ENCODE measurements at regions not wholly inside any gene's neighbourhood (a gene's known extent, or its start where the extent isn't known, plus 50 kb on each side); places are given as distances from the start of the nearest gene placed in this dataset.

GRCh38 chr12:127144770-127145169 is 1122.2 kb upstream of the TMEM132C start:
- Histone ChIP-seq H3K4me3 (ENCODE audit: low read depth, low read length) (no peak overlapping the region), H3K36me3 (ENCODE audit: control insufficient read depth, insufficient read depth, low read length) (no peaks in the 10 kb centered on the region), H3K27me3 (ENCODE audit: control insufficient read depth, insufficient read depth, low read length) (no peaks in the 10 kb centered on the region), H3K9me3 (ENCODE audit: control insufficient read depth, insufficient read depth, low read length) (peaks cover 4% of the 10 kb centered on the region), H3K9ac (ENCODE audit: low read depth, low read length) (no peak overlapping the region), H3K4me1 (ENCODE audit: control insufficient read depth, insufficient read depth, low read length) (no peaks in the 10 kb centered on the region)

GRCh38 chr12:127145241-127145928 is 1121.6 kb upstream of the TMEM132C start:
- H3K27me3 ChIP-seq (ENCODE audit: control insufficient read depth, insufficient read depth, low read length), result no peaks in the 10 kb centered on the region
- no peak overlapping the region for H3K9ac ChIP-seq (ENCODE audit: low read depth, low read length)
- no peaks in the 10 kb centered on the region for H3K36me3 ChIP-seq (ENCODE audit: control insufficient read depth, insufficient read depth, low read length)
- H3K9me3 ChIP-seq (ENCODE audit: control insufficient read depth, insufficient read depth, low read length), result peaks cover 4% of the 10 kb centered on the region
- no peaks in the 10 kb centered on the region for H3K4me1 ChIP-seq (ENCODE audit: control insufficient read depth, insufficient read depth, low read length)
- no peak overlapping the region for H3K4me3 ChIP-seq (ENCODE audit: low read depth, low read length)

- Histone ChIP-seq H3K36me3 (ENCODE audit: control insufficient read depth, insufficient read depth, low read length) (no peaks in the 10 kb centered on the region), H3K9ac (ENCODE audit: low read depth, low read length) (peak overlapping the region; percentile 60), H3K27me3 (ENCODE audit: control insufficient read depth, insufficient read depth, low read length) (no peaks in the 10 kb centered on the region), H3K4me3 (ENCODE audit: low read depth, low read length) (peak overlapping the region; percentile 62), H3K9me3 (ENCODE audit: control insufficient read depth, insufficient read depth, low read length) (peaks cover 4% of the 10 kb centered on the region), H3K4me1 (ENCODE audit: control insufficient read depth, insufficient read depth, low read length) (peaks cover 2% of the 10 kb centered on the region)
Observed at GRCh38 chr12:127145929-127146789, 1120.8 kb upstream of the TMEM132C start.

GRCh38 chr12:127146991-127147718 is 1119.8 kb upstream of the TMEM132C start:
- peak overlapping the region; percentile 62 for H3K4me3 ChIP-seq (ENCODE audit: low read depth, low read length)

GRCh38 chr12:127147724-127148123 is 1119.2 kb upstream of the TMEM132C start:
- Histone ChIP-seq H3K9me3 (ENCODE audit: control insufficient read depth, insufficient read depth, low read length) (peaks cover 4% of the 10 kb centered on the region), H3K4me3 (ENCODE audit: low read depth, low read length) (peak overlapping the region; percentile 3), H3K9ac (ENCODE audit: low read depth, low read length) (no peak overlapping the region), H3K36me3 (ENCODE audit: control insufficient read depth, insufficient read depth, low read length) (no peaks in the 10 kb centered on the region), H3K27me3 (ENCODE audit: control insufficient read depth, insufficient read depth, low read length) (no peaks in the 10 kb centered on the region), H3K4me1 (ENCODE audit: control insufficient read depth, insufficient read depth, low read length) (peaks cover 2% of the 10 kb centered on the region)

More at GRCh38 chr12:127146991-127147718, 1119.8 kb upstream of the TMEM132C start:
- H3K36me3 ChIP-seq (ENCODE audit: control insufficient read depth, insufficient read depth, low read length), result no peaks in the 10 kb centered on the region
- peaks cover 2% of the 10 kb centered on the region for H3K4me1 ChIP-seq (ENCODE audit: control insufficient read depth, insufficient read depth, low read length)
- no peaks in the 10 kb centered on the region for H3K27me3 ChIP-seq (ENCODE audit: control insufficient read depth, insufficient read depth, low read length)
- no peak overlapping the region for H3K9ac ChIP-seq (ENCODE audit: low read depth, low read length)
- H3K9me3 ChIP-seq (ENCODE audit: control insufficient read depth, insufficient read depth, low read length), result peaks cover 4% of the 10 kb centered on the region

- Histone ChIP-seq H3K27me3 (ENCODE audit: control insufficient read depth, insufficient read depth, low read length) (no peaks in the 10 kb centered on the region), H3K4me1 (ENCODE audit: control insufficient read depth, insufficient read depth, low read length) (peaks cover 2% of the 10 kb centered on the region), H3K4me3 (ENCODE audit: low read depth, low read length) (peak overlapping the region; percentile 3), H3K9me3 (ENCODE audit: control insufficient read depth, insufficient read depth, low read length) (peaks cover 4% of the 10 kb centered on the region), H3K9ac (ENCODE audit: low read depth, low read length) (no peak overlapping the region), H3K36me3 (ENCODE audit: control insufficient read depth, insufficient read depth, low read length) (no peaks in the 10 kb centered on the region)
Observed at GRCh38 chr12:127148318-127148717, 1118.7 kb upstream of the TMEM132C start.

GRCh38 chr12:127149226-127149964 is 1117.6 kb upstream of the TMEM132C start:
- H3K36me3 ChIP-seq (ENCODE audit: control insufficient read depth, insufficient read depth, low read length), result no peaks in the 10 kb centered on the region
- no peak overlapping the region for H3K4me3 ChIP-seq (ENCODE audit: low read depth, low read length)
- peaks cover 4% of the 10 kb centered on the region for H3K9me3 ChIP-seq (ENCODE audit: control insufficient read depth, insufficient read depth, low read length)
- H3K4me1 ChIP-seq (ENCODE audit: control insufficient read depth, insufficient read depth, low read length), result peaks cover 2% of the 10 kb centered on the region
- no peak overlapping the region for H3K9ac ChIP-seq (ENCODE audit: low read depth, low read length)
- no peaks in the 10 kb centered on the region for H3K27me3 ChIP-seq (ENCODE audit: control insufficient read depth, insufficient read depth, low read length)

- Histone ChIP-seq H3K4me3 (ENCODE audit: low read depth, low read length) (no peak overlapping the region), H3K27me3 (ENCODE audit: control insufficient read depth, insufficient read depth, low read length) (no peaks in the 10 kb centered on the region), H3K36me3 (ENCODE audit: control insufficient read depth, insufficient read depth, low read length) (no peaks in the 10 kb centered on the region), H3K4me1 (ENCODE audit: control insufficient read depth, insufficient read depth, low read length) (peaks cover 2% of the 10 kb centered on the region), H3K9ac (ENCODE audit: low read depth, low read length) (no peak overlapping the region), H3K9me3 (ENCODE audit: control insufficient read depth, insufficient read depth, low read length) (peaks cover 4% of the 10 kb centered on the region)
Observed at GRCh38 chr12:127150028-127150427, 1116.9 kb upstream of the TMEM132C start.

GRCh38 chr12:127150479-127150878 is 1116.5 kb upstream of the TMEM132C start:
- Histone ChIP-seq H3K27me3 (ENCODE audit: control insufficient read depth, insufficient read depth, low read length) (no peaks in the 10 kb centered on the region), H3K4me1 (ENCODE audit: control insufficient read depth, insufficient read depth, low read length) (peaks cover 2% of the 10 kb centered on the region), H3K9me3 (ENCODE audit: control insufficient read depth, insufficient read depth, low read length) (peaks cover 4% of the 10 kb centered on the region), H3K36me3 (ENCODE audit: control insufficient read depth, insufficient read depth, low read length) (no peaks in the 10 kb centered on the region), H3K9ac (ENCODE audit: low read depth, low read length) (no peak overlapping the region), H3K4me3 (ENCODE audit: low read depth, low read length) (no peak overlapping the region)

- Histone ChIP-seq H3K27me3 (ENCODE audit: control insufficient read depth, insufficient read depth, low read length) (no peaks in the 10 kb centered on the region), H3K4me3 (ENCODE audit: low read depth, low read length) (no peak overlapping the region), H3K9me3 (ENCODE audit: control insufficient read depth, insufficient read depth, low read length) (peaks cover 4% of the 10 kb centered on the region), H3K36me3 (ENCODE audit: control insufficient read depth, insufficient read depth, low read length) (no peaks in the 10 kb centered on the region), H3K9ac (ENCODE audit: low read depth, low read length) (no peak overlapping the region), H3K4me1 (ENCODE audit: control insufficient read depth, insufficient read depth, low read length) (peaks cover 2% of the 10 kb centered on the region)
Observed at GRCh38 chr12:127150956-127151355, 1116.0 kb upstream of the TMEM132C start.

GRCh38 chr12:127153996-127154395 is 1113.0 kb upstream of the TMEM132C start:
- Histone ChIP-seq H3K4me3 (ENCODE audit: low read depth, low read length) (no peak overlapping the region), H3K9ac (ENCODE audit: low read depth, low read length) (no peak overlapping the region)

More at GRCh38 chr12:127153996-127154395, 1113.0 kb upstream of the TMEM132C start:
- no peaks in the 10 kb centered on the region for H3K27me3 ChIP-seq (ENCODE audit: control insufficient read depth, insufficient read depth, low read length)
- H3K9me3 ChIP-seq (ENCODE audit: control insufficient read depth, insufficient read depth, low read length), result no peaks in the 10 kb centered on the region
- peaks cover 2% of the 10 kb centered on the region for H3K4me1 ChIP-seq (ENCODE audit: control insufficient read depth, insufficient read depth, low read length)
- H3K36me3 ChIP-seq (ENCODE audit: control insufficient read depth, insufficient read depth, low read length), result no peaks in the 10 kb centered on the region
